SKM-1 (cell line): ENCODE measurements at regions not wholly inside any gene's neighbourhood (a gene's known extent, or its start where the extent isn't known, plus 50 kb on each side); places are given as distances from the start of the nearest gene placed in this dataset.

Experiments used
- DNase-seq: peaks from one replicate; lab custom pipeline; 2025; ENCODE audit not compliant: unreplicated experiment; lab: John Stamatoyannopoulos, UW

DNA sequence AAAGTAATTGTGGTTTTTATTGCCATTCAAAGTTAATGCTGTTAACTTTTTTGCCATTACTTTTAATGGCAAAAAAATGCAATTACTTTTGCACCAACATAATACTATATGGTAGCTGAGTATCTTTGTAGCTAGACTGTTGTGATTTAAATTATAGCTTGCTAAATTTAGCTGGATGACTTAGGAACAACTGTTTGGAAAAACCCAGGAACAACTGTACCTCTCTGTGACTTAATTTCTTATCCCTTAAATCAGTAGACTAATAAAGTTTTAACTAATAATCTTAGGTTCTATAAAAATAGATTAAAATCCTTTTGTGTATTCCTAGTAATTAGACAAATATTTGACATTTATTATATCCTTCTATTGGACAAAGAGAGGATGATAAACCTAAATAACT, 268.2 kb downstream of the TENT5A start:
- no peak for DNase-seq

DNA sequence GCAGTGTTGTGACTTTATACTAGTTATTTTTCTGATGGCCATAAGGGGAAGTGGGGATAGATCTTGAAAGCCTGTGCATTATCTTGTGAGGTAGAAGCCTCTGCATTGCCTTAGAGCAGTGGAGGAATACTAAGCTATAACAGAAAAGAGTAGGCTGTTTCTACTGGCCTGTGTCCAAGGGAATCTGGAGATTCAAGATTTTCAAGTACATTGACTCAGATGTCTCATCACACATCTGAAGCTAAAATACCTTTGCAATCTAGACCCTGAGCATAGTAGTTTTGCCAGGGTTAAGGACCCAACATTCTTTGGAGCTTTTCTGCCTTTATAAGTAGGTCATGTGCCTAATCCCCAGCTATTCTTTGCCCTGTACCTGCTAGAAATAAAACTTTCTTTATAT, 272.3 kb downstream of the TENT5A start:
- no peak for DNase-seq

DNA sequence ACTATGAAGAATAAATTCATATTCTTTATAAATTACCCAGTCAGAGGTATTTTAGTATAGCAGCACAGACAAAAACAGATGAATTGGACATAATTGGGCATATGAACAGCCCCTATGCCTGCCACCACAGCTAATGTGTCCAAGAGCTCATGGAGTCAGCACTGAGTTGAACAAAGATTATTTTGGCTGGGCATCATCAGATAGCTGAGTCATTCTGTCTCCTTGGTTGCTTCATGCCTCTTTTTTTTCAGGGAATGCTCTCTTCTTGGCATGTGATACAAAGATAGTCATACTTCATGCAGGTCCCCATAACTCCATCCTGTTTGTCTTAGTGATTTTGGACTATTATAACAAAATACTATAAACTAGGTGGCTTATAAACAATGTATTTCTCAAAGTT, 275.6 kb downstream of the TENT5A start:
- DNase-seq, result no peak

DNA sequence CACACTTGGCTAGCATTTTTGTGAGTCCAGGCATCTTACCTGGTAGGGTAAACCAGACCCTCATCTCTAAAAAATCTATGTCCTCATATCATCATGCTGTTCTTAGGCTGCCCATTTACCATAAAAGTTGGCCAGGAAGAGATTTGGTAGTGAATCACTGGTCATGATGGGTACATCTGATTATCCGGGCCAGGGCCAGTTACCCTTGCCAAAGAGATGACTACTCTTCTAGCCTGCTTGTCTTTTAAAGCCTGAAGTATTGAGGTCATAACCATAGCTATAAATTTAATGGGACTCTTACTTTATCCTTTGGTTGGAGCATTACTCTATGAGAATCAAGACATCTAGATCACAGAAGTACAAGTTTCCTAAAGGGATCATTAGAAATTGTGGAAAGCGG, 276.8 kb downstream of the TENT5A start:
- DNase-seq, result no peak

DNA sequence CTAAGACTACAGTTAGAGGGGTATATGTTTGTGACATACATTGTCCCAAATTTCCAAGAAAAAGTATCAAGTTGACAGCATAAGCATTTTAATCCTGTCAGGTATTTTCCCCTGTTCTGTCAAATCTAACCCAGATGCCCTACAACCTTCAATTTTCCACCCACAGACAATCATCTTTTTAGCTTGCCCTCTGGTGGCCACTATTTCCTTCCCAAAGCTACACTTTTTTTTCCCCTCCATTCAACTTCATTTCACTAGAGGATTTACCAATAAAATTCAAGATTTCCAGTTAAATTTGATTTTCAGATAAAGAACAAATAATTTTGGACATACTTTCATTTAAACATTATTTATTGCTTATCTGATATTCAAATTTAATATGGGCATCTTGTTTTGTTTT, 286.6 kb downstream of the TENT5A start:
- peak; percentile 10 for DNase-seq

DNA sequence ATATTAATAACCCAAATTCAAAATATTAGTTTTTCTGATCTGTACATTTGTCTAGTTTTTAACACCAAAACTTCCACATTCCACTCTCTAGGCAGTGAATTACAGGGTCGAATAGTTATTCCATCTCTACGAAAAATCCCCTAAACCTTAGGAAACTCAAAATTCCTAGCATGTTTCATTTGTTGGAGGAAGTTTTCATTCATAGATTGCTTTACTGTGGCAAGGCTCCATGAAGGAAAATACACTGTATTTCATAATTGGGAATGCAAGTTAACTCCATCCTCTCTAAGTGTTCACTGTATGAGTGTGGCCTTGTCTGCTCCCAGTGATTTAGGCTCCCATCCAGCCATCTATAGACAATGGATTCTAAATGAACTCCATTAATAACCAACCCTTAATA, 296.1 kb downstream of the TENT5A start:
- no peak for DNase-seq

DNA sequence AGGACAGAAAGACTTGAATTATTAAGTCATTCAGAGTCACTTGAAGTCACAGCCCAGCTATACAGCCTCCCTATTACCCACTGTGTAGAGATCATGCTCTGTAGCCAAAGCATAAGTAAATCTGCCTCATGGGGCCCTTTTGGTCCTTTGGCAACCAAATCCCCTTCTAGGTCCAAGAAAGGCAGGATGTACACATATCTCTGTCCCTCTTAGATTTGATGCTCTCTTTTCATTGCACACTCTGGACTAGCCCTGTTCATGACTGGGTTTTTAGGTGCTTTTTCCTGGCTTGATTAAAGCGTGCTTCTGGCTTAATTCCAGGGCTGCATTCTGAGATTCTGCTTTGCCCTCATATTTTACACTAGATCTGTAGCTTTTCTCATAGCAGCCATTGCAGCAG, 296.8 kb downstream of the TENT5A start:
- no peak for DNase-seq

DNA sequence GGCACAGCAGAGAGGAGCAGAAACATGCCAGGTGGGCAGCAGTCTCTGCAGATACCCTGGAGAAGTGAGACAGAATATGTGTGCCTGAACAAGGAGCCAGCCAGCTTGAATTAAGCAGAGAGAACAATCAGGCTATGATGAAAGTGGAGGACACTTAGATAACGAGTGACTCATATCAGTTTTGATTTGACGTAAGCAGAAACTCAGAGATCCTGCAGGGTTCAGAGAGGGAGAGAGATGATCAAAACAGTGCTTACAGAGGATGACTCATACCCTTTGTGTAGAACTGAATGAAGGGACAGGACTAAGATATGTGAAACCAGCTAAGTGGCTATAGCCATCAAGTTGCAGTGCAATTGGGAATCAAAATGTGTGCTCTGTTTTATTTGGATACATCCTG, 300.7 kb downstream of the TENT5A start:
- no peak for DNase-seq

DNA sequence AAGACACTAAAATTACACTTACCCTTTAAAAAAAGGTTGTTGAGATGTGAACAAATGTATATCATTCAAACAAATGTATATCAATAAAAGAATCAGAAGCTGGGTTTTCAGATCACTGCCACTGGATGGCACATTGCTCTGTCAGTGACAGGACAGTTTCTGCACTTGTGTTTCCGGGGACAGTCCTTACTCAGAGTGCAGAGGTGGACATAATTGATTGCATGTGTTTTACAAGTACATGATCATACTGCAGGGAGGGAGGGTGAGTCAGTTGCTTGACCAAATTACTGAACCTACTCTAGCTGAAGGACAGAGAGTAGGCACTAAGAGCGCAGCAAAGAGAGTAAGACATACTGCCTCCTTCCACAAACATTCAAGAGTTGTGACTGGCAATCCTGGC, 302.3 kb downstream of the TENT5A start:
- DNase-seq, result no peak

DNA sequence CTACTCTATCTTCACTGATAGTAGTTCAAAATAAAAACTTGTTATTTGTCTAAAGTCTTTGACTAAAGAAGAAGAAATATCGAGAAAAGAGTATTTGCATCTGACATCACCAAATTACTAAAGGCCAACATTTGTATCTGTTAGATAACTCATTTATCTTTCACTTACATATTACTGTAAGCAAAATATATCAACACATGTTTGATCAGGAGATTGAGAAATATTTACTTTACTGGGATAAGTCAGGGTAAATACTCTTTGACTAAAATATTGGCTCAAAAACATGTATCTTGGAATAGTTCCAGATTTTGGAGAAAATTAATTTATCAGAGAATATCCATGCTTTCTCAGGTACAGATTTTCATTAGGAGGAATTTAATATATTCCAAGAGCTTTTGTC, 306.0 kb downstream of the TENT5A start:
- no peak for DNase-seq

DNA sequence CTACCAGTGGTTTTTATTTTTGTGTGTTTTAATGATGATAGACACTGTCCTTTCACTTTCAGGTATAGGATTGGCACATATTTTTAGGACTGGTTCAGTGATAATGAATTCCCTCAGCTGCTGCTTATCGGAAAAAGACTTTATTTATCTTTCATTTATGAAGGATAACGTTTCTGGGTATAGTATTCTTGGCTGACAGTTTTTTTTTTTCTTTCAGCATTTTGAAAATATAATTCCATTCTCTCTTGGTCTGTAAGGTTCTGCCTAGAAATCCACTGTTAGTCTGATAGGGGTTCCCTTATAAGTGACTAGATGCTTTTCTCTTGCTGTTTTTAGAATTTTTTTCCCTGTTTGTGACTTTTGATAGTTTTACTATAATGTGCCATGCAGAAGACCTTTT, 313.1 kb downstream of the TENT5A start:
- DNase-seq, result no peak

DNA sequence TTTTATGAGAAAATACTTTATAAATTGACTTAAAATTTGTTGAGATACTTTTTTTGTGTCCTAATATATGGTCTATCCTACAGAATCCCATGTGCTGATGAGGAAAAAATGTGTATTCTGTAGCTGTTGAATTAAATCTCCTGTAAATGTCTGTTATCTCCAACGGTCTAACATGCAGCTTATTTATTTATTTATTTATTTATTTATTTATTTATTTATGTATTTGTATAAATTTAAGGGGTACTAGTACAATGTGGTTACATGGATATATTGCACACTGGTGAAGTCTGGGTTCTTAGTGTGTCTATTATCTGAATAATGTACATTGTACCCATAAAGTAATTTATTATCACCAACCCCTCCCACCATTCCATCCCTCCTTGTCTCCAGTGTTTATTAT, 315.5 kb downstream of the TENT5A start:
- DNase-seq, result no peak

DNA sequence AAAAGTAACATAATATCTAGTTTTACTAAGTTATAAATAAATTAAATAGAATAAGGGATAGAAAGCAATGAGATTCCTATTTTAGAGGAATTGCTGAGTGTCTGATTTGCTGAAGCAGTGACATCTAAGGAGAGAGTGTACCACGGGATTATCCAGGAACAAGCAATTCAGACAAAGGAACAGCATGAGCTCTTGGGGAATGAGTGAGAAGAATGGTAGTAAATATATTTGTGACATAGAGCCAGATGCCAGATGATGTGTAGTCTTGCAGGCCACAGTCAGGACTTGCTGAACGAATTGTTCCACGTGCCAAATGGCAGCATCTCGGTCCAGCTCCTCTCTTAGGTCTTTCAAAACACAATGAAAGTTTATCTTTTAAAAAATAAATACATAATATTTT, 339.2 kb downstream of the TENT5A start:
- no peak for DNase-seq

DNA sequence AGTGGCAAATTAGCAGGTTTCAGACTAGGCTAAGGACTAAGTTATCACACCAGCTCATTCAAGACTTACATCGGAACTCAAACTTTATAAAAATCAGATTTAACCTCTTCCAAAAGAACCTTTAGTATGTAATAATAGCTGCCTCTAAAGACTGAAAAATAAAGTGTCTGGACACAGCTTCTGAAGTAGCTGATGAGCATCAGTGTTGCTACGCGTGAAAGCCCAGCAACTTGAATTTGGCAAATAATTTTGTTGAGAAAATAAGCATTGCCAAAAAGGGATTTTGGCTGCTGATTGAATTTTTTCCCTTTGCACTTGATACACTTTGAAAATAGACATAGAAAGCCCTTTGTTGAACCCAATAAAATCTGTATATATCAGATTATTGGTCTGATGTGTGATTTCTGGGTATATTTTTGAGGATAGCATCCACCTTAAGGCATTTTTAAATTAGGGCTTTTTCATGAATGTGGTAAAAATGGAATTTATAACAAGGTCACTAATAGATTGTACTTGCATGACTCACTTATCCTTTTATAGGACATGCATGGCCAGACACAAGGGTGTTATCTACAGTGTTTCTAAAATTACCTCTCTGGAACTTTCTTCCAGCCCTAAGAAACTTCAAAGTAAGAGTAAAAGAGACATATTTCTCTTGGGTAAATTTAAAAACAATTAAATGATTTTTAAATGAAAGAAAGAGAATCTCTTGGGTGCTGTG, 350.4 kb downstream of the TENT5A start:
- no peak for DNase-seq

DNA sequence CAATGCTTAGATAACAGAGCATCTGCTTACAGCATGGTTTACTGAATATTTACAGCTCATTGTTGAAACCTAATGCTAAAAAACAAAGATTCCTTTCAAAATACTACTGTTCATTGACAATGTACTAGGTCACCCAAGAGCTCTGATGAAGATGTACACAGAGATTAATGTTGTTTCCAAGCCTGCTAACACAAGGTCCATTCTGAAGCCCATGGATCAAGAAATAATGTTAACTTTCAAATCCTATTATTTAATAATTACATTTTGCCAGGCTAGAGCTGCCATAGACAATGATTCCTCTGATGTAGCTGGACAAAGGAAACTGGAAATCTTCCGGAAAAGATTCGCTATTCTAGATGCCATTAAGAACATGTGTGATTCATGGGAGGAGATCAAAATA, 355.6 kb downstream of the TENT5A start:
- DNase-seq, result no peak

DNA sequence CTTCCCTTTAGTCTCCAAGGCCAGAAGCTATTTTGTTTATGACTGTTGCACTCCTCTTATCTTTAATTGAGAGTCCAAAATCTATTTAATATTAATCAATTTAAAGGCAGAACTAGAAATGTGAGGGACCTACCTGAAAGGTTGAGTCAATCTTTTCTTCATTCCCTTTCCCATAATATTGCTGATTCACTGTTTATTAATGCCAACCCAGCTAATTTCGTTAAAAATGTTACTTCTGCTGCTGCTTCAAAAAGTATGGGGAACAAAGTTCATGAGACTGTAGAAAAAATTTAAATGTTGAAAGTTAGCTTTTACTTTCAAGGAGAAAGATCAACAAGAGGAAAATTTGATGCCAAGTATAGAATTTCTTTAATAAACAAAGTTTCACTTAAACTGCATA, 365.3 kb downstream of the TENT5A start:
- no peak for DNase-seq

DNA sequence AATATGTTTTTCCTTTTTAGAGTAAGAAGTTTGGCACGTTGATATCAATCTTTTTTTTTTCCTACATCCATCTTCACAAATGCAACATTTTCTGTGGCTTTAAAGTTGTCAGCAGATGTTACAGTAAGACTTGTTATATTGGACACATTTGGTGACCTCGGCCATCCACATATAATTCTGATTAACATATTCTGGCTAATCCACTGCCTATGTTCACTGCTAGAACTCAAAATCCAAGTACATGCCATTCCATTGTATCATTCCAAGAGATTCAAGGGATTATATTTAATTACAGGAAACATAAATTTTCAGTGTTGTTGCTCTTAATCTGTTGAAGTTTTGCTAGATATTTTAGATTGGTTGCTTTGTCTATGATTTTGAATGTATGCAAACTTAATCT, 367.6 kb downstream of the TENT5A start:
- DNase-seq, result no peak

DNA sequence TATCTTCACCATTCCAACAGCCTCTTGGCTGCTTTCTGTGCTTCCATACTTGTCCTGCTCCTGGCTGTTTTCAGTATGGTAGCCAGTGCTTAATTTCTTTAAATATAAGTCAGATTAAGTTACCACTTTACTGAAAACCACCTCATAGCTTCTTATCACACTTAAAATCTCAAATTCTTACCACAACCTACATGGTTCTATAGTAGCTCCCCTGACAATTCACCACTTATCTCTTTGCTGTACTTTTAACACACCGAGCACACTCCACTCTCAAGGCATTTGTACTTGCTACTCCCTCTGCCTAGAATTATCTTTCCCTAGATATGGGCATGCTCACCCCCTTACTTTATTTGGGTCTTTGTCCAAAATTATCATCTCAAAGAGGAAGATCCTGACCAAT, 369.0 kb downstream of the TENT5A start:
- no peak for DNase-seq

DNA sequence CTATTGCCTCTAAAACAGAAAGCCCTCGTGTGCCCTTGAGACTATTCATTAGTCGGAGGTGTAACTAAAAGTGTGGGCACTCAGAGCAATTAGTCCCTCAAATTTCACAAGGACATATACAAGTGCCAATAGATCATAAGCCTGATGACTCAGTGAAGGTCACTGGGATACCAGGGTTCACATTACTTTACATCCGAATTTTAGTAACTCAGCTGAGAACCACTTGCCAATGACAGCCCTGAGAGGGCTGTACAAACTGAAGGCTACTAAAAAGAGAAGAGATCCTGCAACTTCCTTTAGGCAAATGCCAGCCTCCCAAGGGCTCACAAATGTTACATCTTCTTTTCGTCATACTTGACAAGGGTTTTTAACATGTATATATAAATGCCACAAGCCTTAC, 369.6 kb downstream of the TENT5A start:
- DNase-seq, result no peak

DNA sequence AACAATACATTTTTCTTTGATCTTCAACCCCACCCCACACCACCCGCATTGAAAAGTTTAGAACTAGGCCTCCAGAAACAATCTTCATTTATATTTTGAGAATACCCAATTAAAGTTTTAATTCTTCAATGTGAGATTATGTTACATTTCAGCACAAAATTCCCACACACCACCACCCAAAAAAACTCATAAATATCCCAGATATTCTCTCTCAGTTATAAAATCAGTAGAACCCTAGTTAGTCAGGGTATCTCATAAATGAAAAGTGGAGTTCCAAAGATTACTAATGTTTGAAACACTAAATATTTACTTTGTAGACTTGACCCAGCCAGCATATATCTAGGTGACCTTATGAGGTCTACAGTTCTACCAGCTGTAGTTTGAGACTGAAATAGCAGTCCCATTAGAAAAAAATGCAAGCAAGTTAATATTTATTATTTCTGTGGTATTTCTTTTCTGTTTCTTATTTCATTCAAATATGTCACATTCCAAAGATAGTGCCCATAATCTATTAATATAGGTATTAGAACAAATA, 371.0 kb downstream of the TENT5A start:
- DNase-seq, result no peak

DNA sequence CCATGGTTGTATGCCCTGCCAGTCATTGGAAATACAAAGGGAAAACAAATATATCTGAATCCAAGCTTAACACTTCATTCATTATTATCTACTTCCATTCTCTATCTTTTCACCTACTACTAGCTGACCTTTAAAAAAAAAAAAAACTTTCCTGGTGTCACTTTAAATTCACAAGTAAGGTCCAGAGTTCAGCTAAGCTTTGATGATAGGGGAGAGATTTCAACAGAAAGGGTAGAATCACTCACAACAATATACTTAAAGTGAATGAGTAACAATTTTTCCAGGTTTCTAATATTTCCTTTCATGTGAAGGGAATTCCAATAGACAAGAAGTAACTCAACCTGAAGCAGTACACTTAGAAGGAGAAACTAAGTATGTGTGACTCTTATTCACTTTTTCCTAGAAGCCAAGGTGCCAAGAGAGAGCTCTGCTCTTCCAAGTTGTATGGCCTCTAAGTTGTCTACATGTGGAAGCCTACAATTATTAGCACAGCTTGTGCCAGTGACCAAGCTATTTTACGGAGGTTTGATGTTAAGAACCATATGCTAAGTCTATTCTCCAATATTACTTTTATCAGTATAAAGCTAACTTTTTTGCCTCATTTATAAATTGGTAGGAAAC, 371.7 kb downstream of the TENT5A start:
- no peak for DNase-seq

DNA sequence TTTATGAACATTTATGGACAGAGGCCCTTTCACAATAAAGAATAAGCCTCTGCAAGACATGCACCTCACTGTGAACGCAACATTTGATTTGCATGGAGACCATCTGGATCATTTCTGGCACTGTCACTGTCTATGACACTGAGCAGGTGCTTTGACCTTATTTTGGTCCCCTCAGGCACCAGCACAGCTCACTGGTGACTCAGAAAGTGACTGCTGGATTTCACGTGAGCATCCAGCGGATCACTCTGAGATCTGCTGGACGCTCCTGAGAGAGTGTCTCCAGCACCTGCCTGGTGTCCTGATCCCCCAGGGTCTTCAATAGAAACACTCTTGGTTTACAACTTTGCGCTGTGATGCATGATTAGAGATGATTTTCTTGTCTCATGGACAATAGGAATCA, 375.7 kb downstream of the TENT5A start:
- no peak for DNase-seq

DNA sequence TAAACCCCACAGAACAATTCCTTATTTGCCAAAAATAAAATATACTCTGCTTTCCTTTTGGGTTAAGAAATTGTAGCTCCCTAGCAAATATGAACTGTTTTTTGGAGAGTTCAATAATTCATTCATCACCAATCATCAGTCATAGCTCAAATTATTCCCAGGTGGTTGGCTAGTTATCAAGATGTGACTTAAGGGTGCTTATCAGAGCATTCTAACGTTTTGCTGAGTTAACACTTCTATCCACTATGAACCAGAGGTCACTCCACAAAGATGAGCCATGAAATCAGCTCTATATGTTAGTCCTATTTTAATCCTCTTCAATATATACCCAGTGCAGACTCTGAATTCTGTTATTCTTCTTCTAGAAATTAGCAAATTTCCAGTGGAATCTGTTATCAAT, 379.1 kb downstream of the TENT5A start:
- DNase-seq, result no peak
